HEK293T (cell line): ENCODE measurements at regions not wholly inside any gene's neighbourhood (a gene's known extent, or its start where the extent isn't known, plus 50 kb on each side); places are given as distances from the start of the nearest gene placed in this dataset.

Experiments
- CTCF ChIA-PET: fragments of 350-600 bp; formaldehyde crosslinking; extraction: SDS; loops from one replicate; lab custom pipeline; 2021; ENCODE audit warnings: antibody characterized with exemption, inconsistent platforms; lab: Yijun Ruan, JAX
- POLR2A ChIA-PET: fragments of 350-600 bp; formaldehyde crosslinking; extraction: SDS; loops from one replicate; lab custom pipeline; 2020; ENCODE audit warnings: antibody characterized with exemption, inconsistent platforms; lab: Yijun Ruan, JAX
- DNase-seq: peaks from one replicate; pipeline ENCODE4 v3.0.0; 2012; ENCODE audit warnings: mixed read lengths; ENCODE audit errors: extremely low spot score
- ARNT ChIP-seq: fragments of 450-650 bp; IDR thresholded peaks from 2 replicates; pipeline ENCODE4 v1.6.1; 2017; ENCODE audit warnings: mild to moderate bottlenecking
- BHLHE40 ChIP-seq: fragments of 450-650 bp; IDR thresholded peaks from 2 replicates; pipeline ENCODE4 v1.6.1; 2016; ENCODE audit warnings: mild to moderate bottlenecking, moderate library complexity, borderline replicate concordance
- CTBP1 ChIP-seq: fragments of 450-650 bp; IDR thresholded peaks from 2 replicates; pipeline ENCODE4 v1.6.1; 2016; ENCODE audit warnings: borderline replicate concordance
- ELF4 ChIP-seq: fragments of 450-650 bp; IDR thresholded peaks from 2 replicates; pipeline ENCODE4 v1.6.1; 2017; ENCODE audit warnings: antibody characterized with exemption
- FOXA1 ChIP-seq: fragments of 450-650 bp; IDR thresholded peaks from 2 replicates; pipeline ENCODE4 v1.6.1; 2016; ENCODE audit warnings: mild to moderate bottlenecking
- FOXK2 ChIP-seq: fragments of 450-650 bp; IDR thresholded peaks from 2 replicates; pipeline ENCODE4 v1.6.1; 2016; ENCODE audit warnings: mild to moderate bottlenecking
- FOXM1 ChIP-seq: fragments of 450-650 bp; IDR thresholded peaks from 2 replicates; pipeline ENCODE4 v1.6.1; 2017; ENCODE audit warnings: mild to moderate bottlenecking, borderline replicate concordance
- HDGF ChIP-seq: fragments of 450-650 bp; IDR thresholded peaks from 2 replicates; pipeline ENCODE4 v1.6.1; 2017; ENCODE audit warnings: antibody characterized with exemption, borderline replicate concordance
- L3MBTL2 ChIP-seq: fragments of 450-650 bp; conservative IDR thresholded peaks from 2 replicates; pipeline ENCODE4 v1.6.1; 2016; ENCODE audit warnings: mild to moderate bottlenecking
- LEF1 ChIP-seq: fragments of 450-650 bp; IDR thresholded peaks from 2 replicates; pipeline ENCODE4 v1.6.1; 2017; ENCODE audit warnings: mild to moderate bottlenecking, borderline replicate concordance
- NFRKB ChIP-seq: fragments of 450-650 bp; IDR thresholded peaks from 2 replicates; pipeline ENCODE4 v1.6.1; 2016; ENCODE audit warnings: mild to moderate bottlenecking, moderate library complexity
- PKNOX1 ChIP-seq: fragments of 450-650 bp; IDR thresholded peaks from 2 replicates; pipeline ENCODE4 v1.6.1; 2016
- SP1 ChIP-seq: fragments of 450-650 bp; IDR thresholded peaks from 2 replicates; pipeline ENCODE4 v1.6.1; 2017
- SUZ12 ChIP-seq: fragments of 450-650 bp; IDR thresholded peaks from 2 replicates; pipeline ENCODE4 v1.6.1; 2016; ENCODE audit warnings: mild to moderate bottlenecking
- TARDBP ChIP-seq: fragments of 450-650 bp; IDR thresholded peaks from 2 replicates; pipeline ENCODE4 v1.6.1; 2016
- ZNF384 ChIP-seq: fragments of 450-650 bp; IDR thresholded peaks from 2 replicates; pipeline ENCODE4 v1.6.1; 2016

DNA sequence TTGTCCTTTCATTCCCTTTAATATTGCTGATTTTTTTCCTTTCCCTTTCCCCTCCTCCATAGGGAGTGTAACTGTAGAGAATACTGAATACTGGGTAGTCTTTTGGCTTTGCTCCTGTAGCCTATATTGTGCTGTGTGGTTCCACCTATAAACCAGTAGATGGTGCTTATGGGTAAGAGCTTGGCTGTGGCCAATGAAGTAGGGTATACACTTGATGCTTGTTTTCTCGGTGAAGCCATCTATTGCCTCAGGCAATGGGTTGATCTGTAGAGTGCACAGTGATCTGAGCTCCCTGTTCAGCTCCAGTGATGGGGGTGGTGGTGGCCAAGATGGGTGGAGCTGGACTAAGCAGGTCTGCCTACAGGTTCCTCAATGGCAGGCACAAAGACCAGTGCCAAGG is 203.3 kb upstream of the IMPG1 start:
- TF ChIP-seq L3MBTL2 (no peak), ELF4 (no peak), TARDBP (no peak), SUZ12 (no peak), ZNF384 (no peak), FOXM1 (no peak), FOXA1 (no peak), PKNOX1 (no peak), LEF1 (no peak), SP1 (no peak), FOXK2 (no peak), HDGF (no peak), NFRKB (no peak)
- POLR2A ChIA-PET: no interaction called here
- CTCF ChIA-PET: interaction anchor here (0.6 kb wide), 1 partner anchor 449 kb away, joined by 3 read pairs; no protein-coding TSS in a partner anchor
- DNase-seq: peak; percentile 15

DNA sequence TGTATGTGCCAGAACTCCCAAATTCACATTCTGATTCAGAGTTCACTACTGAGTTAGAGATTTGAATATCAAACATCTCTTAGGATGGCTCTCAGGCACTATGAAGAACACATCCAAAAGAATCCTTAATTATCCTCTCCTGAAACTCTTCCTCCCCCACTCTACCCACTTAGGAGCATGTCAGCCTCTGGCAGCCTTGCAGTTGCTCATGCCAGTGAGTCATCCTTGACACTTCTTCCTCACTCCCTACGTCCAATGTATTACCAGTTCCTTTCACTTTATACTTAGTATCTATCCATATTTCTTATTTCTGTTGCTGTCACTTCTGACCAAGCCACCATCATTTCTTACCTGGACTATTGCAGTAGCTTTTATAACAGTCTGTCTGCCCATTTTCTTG is 192.0 kb upstream of the IMPG1 start:
- CTCF ChIA-PET: no interaction called here
- POLR2A ChIA-PET: no interaction called here
- TF ChIP-seq ZNF384 (no peak), LEF1 (no peak), CTBP1 (no peak), SUZ12 (no peak), PKNOX1 (no peak), HDGF (no peak), ELF4 (no peak), NFRKB (no peak), TARDBP (no peak), FOXK2 (no peak), ARNT (no peak), L3MBTL2 (no peak), FOXM1 (no peak), SP1 (no peak), FOXA1 (no peak), BHLHE40 (no peak)
- DNase-seq: no peak

GRCh38 chr6:76262240-76262639 is 189.8 kb upstream of the IMPG1 start:
- TF ChIP-seq SUZ12: no peak
- TF ChIP-seq PKNOX1: no peak
- TF ChIP-seq ZNF384: no peak
- TF ChIP-seq L3MBTL2: no peak
- no peak for TF ChIP-seq ELF4
- TF ChIP-seq CTBP1: no peak
- no peak for TF ChIP-seq BHLHE40
- TF ChIP-seq FOXA1: no peak
- no peak for TF ChIP-seq NFRKB
- TF ChIP-seq HDGF: no peak
- TF ChIP-seq FOXK2: no peak
- TF ChIP-seq FOXM1: no peak
- no peak for TF ChIP-seq SP1
- TF ChIP-seq LEF1: no peak
- no peak for TF ChIP-seq ARNT
- no peak for TF ChIP-seq TARDBP
- DNase-seq: no peak
- CTCF ChIA-PET: no interaction called here
- POLR2A ChIA-PET: no interaction called here

DNA sequence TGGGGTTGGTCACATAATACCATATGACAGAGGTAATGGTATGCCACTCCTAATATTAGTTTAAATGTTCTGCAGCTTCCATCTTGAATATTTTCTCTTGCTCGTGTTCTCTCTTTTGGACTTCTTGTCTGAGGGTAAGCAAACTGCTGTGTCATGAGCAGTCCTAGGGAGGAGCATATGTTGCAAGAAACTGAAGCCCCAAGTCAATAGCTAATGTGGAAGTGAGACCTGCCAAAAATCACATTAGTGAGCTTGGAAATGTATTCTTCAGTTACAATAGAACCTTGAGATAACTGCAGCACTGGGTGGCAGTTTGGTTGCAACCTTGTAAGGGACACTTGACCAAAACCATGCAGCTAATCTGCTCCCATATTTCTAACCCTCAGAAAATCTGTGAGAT is 178.2 kb upstream of the IMPG1 start:
- DNase-seq: no peak
- ChIA-PET CTCF (no interaction called here), POLR2A (no interaction called here)
- TF ChIP-seq SP1: no peak
- TF ChIP-seq TARDBP: no peak
- no peak for TF ChIP-seq FOXM1
- no peak for TF ChIP-seq ELF4
- no peak for TF ChIP-seq ARNT
- TF ChIP-seq CTBP1: no peak
- TF ChIP-seq ZNF384: no peak
- TF ChIP-seq NFRKB: no peak
- no peak for TF ChIP-seq PKNOX1
- TF ChIP-seq SUZ12: no peak
- no peak for TF ChIP-seq L3MBTL2
- no peak for TF ChIP-seq HDGF
- no peak for TF ChIP-seq BHLHE40
- no peak for TF ChIP-seq FOXA1
- TF ChIP-seq LEF1: no peak
- TF ChIP-seq FOXK2: no peak

DNA sequence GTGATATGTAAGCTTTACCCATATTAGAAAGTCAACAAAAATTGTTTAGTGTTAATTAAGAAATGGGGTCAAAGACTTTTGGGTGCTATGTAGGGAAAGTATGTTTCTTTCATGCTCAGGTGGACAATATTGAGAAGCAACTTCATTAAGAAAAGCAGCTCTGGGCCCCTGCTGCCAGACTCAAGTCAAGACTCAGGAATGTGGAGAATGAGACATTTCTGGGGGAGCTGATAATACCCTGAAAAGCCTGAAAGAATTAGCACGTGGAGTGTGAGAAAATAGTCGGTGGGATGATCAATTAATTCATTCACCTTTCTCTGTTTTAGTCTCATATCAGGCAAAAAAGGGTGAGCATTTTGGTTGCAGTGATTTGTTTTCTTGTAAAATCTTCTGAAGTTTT is 175.1 kb upstream of the IMPG1 start:
- no peak for DNase-seq
- TF ChIP-seq SP1 (no peak), ARNT (no peak), HDGF (no peak), CTBP1 (no peak), L3MBTL2 (no peak), FOXM1 (no peak), BHLHE40 (no peak), SUZ12 (no peak), ELF4 (no peak), TARDBP (no peak), FOXK2 (no peak), FOXA1 (no peak), ZNF384 (no peak), LEF1 (no peak), PKNOX1 (no peak)
- ChIA-PET CTCF (no interaction called here), POLR2A (no interaction called here)
